Panc1 (cell line): ENCODE measurements at regions not wholly inside any gene's neighbourhood (a gene's known extent, or its start where the extent isn't known, plus 50 kb on each side); places are given as distances from the start of the nearest gene placed in this dataset.

ENCODE experiments used
- ATAC-seq: fragments of 200-7000 bp; cut with Tn5 transposase; 2 replicates; pipeline ENCODE4 v1.9.1; 2020; ENCODE audit warnings: mild to moderate bottlenecking, moderate library complexity
- BruUV-seq: library from RNA; stranded (reverse); fragments of 400-500 nt; replicated peaks from 2 replicates; lab custom pipeline; 2021; lab: Mats Ljungman, UMichigan
- CTCF ChIA-PET: fragments of 300-600 bp; sonication (Branson Sonifier 250); formaldehyde crosslinking; loops from one replicate; lab custom pipeline; 2022; ENCODE audit warnings: antibody characterized with exemption; lab: Charles Lee
- POLR2A ChIA-PET: fragments of 300-600 bp; sonication (Branson Sonifier 250); formaldehyde crosslinking; loops from one replicate; lab custom pipeline; 2022; ENCODE audit warnings: antibody characterized with exemption; lab: Charles Lee
- DNase-seq: peaks from one replicate; pipeline ENCODE4 v3.0.0-alpha.2; 2010; ENCODE audit warnings: low read depth, low spot score
- H3K27ac ChIP-seq: 2 replicates; pipeline ENCODE4 v1.5.1; 2011; ENCODE audit warnings: mild to moderate bottlenecking, low read length, inconsistent platforms
- H3K27me3 ChIP-seq: fragments of 200-500 bp; sonication (Bioruptor generic); 2 replicates; pipeline ENCODE4 v1.6.0; 2014; ENCODE audit warnings: low read length, inconsistent platforms; ENCODE audit not compliant: control insufficient read depth, insufficient read depth
- H3K36me3 ChIP-seq: fragments of 200-500 bp; sonication (Bioruptor generic); 2 replicates; pipeline ENCODE4 v1.5.1; 2014; ENCODE audit warnings: inconsistent platforms, mild to moderate bottlenecking, low read length, moderate library complexity; ENCODE audit not compliant: control insufficient read depth, insufficient read depth
- H3K4me1 ChIP-seq: 2 replicates; pipeline ENCODE4 v1.5.1; 2011; ENCODE audit warnings: inconsistent platforms, mild to moderate bottlenecking, low read length, moderate library complexity; ENCODE audit not compliant: control insufficient read depth, insufficient read depth
- H3K4me3 ChIP-seq, 2 experiments: 2 replicates each; pipeline ENCODE4 v1.5.1; 2011 to 2012; ENCODE audit warnings: low read depth in 2 of 2, low read length in 2 of 2, mild to moderate bottlenecking in 2 of 2, inconsistent platforms in 1 of 2, moderate library complexity in 1 of 2
- H3K9me3 ChIP-seq: fragments of 200-500 bp; sonication (Bioruptor generic); 2 replicates; pipeline ENCODE4 v1.5.1; 2014; ENCODE audit warnings: low read depth, mild to moderate bottlenecking, inconsistent platforms, low read length, moderate library complexity; ENCODE audit not compliant: control insufficient read depth, insufficient read depth
- POLR2AphosphoS5 ChIP-seq: IDR thresholded peaks from 2 replicates; pipeline ENCODE4 v1.6.1; 2012; ENCODE audit warnings: mild to moderate bottlenecking, low read depth, low read length, moderate library complexity
- REST ChIP-seq, 2 experiments: IDR thresholded peaks; 2 replicates each; pipeline ENCODE4 v1.6.1; 2011 to 2012; ENCODE audit warnings: low read depth in 2 of 2, control low read depth in 1 of 2, low read length in 1 of 2, mild to moderate bottlenecking in 1 of 2, moderate library complexity in 1 of 2; ENCODE audit not compliant: insufficient read depth in 1 of 2
- SIN3A ChIP-seq: IDR thresholded peaks from 2 replicates; pipeline ENCODE4 v1.6.1; 2012; ENCODE audit warnings: low read depth, mild to moderate bottlenecking, low read length, moderate library complexity, borderline replicate concordance; ENCODE audit not compliant: insufficient read depth
- TCF7L2 ChIP-seq: IDR thresholded peaks from 2 replicates; pipeline ENCODE4 v1.6.1; 2011; ENCODE audit warnings: mild to moderate bottlenecking, low read depth, low read length, inconsistent platforms
- in situ Hi-C: cut with HindIII; loops from 2 replicates; pipeline ENCODE4 v1.10.0; 2016; ENCODE audit warnings: low sequenced_read_pairs, low pct_unique_long_range_greater_than_20kb
- intact Hi-C: fragments of 100-400 bp; cut with micrococcal nuclease; formaldehyde crosslinking; loops from one replicate; pipeline ENCODE4 v1.10.0; 2022; ENCODE audit not compliant: unreplicated experiment
- TF ChIP-seq, protein P1 (sequence below): fragments of 450-650 bp; IDR thresholded peaks from 2 replicates; pipeline ENCODE4 v1.5.1; 2017; ENCODE audit warnings: mild to moderate bottlenecking

DNA sequence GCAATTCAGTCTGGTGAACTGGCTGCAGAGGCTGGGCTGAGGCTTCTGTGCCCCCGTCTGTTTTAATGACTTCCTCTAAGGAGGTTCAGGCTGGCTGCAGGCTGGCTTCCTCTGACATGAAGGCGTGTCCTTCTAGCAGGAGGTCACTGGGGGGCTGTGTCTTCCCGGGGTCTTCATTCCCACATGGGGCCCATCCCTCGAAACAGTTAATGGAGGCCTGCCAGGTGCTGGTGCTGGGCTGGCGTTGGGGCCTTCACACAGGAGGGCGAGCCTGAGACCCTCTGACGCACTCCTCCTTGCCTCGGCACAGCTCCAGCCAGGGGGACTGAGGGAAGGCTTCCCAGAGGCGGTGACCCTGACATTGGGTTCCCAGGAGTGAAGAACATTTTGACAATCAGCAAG lies 57.7 kb upstream of the DLK1 start:
- peaks cover 24% of the 10 kb centered on the region for H3K4me1 ChIP-seq
- no peak overlapping the region for H3K4me3 ChIP-seq
- DNase-seq, result no peak
- ATAC-seq, result no peak
- TF ChIP-seq, protein P1, sequence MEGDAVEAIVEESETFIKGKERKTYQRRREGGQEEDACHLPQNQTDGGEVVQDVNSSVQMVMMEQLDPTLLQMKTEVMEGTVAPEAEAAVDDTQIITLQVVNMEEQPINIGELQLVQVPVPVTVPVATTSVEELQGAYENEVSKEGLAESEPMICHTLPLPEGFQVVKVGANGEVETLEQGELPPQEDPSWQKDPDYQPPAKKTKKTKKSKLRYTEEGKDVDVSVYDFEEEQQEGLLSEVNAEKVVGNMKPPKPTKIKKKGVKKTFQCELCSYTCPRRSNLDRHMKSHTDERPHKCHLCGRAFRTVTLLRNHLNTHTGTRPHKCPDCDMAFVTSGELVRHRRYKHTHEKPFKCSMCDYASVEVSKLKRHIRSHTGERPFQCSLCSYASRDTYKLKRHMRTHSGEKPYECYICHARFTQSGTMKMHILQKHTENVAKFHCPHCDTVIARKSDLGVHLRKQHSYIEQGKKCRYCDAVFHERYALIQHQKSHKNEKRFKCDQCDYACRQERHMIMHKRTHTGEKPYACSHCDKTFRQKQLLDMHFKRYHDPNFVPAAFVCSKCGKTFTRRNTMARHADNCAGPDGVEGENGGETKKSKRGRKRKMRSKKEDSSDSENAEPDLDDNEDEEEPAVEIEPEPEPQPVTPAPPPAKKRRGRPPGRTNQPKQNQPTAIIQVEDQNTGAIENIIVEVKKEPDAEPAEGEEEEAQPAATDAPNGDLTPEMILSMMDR, result no peak
- no peak for TF ChIP-seq POLR2AphosphoS5
- no peak for TF ChIP-seq TCF7L2
- no peak for TF ChIP-seq REST (IDR thresholded peaks at IDR 0.05; ENCODE audit: insufficient read depth in 1 of 2, low read depth in 2 of 2, low read length in 1 of 2)
- no peak for TF ChIP-seq SIN3A
- H3K27ac ChIP-seq, result no peak overlapping the region
- H3K36me3 ChIP-seq, result no peaks in the 10 kb centered on the region
- in situ Hi-C loops (no loop called here), intact Hi-C loops (loop anchor here (5.0 kb wide), 1 partner anchor 158 kb away; the partner anchor contains the start of gene MEG3)
- CTCF ChIA-PET, result no interaction called here
- H3K9me3 ChIP-seq, result no peaks in the 10 kb centered on the region
- no TSS peak for BruUV-seq
- POLR2A ChIA-PET, result no interaction called here
- H3K27me3 ChIP-seq, result no peaks in the 10 kb centered on the region

GRCh38 chr14:100669468-100669867 lies 57.2 kb upstream of the DLK1 start:
- ATAC-seq (no peak), DNase-seq (no peak)
- Histone ChIP-seq H3K27me3 (no peaks in the 10 kb centered on the region), H3K9me3 (no peaks in the 10 kb centered on the region), H3K36me3 (no peaks in the 10 kb centered on the region), H3K4me1 (peaks cover 25% of the 10 kb centered on the region), H3K4me3 (no peak overlapping the region), H3K27ac (no peak overlapping the region)
- ChIA-PET CTCF (no interaction called here), POLR2A (no interaction called here)
- in situ Hi-C loops, result no loop called here
- intact Hi-C loops, result loop anchor here (5.0 kb wide), 1 partner anchor 158 kb away; the partner anchor contains the start of gene MEG3
- BruUV-seq, result no TSS peak
- TF ChIP-seq REST (IDR thresholded peaks at IDR 0.05; ENCODE audit: insufficient read depth in 1 of 2, low read depth in 2 of 2, low read length in 1 of 2) (no peak), TCF7L2 (no peak), POLR2AphosphoS5 (no peak), SIN3A (no peak)
- TF ChIP-seq, protein P1, result no peak
